AG04449 (cell line): ENCODE measurements at regions not wholly inside any gene's neighbourhood (a gene's known extent, or its start where the extent isn't known, plus 50 kb on each side); places are given as distances from the start of the nearest gene placed in this dataset.
"Not testable (repeated sequence)": the region's sequence is repeated elsewhere in the genome, so short reads cannot be mapped to it uniquely, and the experiment has no call there.

Experiments used
- CTCF ChIA-PET: fragments of 350-600 bp; formaldehyde crosslinking; extraction: SDS; loops from one replicate; lab custom pipeline; 2021; ENCODE audit warnings: antibody characterized with exemption; lab: Yijun Ruan, JAX
- POLR2A ChIA-PET: fragments of 400-600, 350-600 bp; formaldehyde crosslinking; extraction: SDS; loops from one replicate; lab custom pipeline; 2020; ENCODE audit warnings: antibody characterized with exemption, inconsistent platforms; lab: Yijun Ruan, JAX
- DNase-seq: peaks from one replicate; pipeline ENCODE4 v3.0.0-alpha.2; 2010; ENCODE audit warnings: low read depth, low spot score
- H3K4me3 ChIP-seq: 2 replicates; pipeline ENCODE4 v1.5.1; 2011; ENCODE audit warnings: low read depth, mild to moderate bottlenecking, control low read depth, low read length
- CTCF ChIP-seq: IDR thresholded peaks from one replicate; pipeline ENCODE4 v1.5.1; 2011; ENCODE audit warnings: mild to moderate bottlenecking, moderate library complexity, low read length, control low read depth, inconsistent platforms; ENCODE audit not compliant: insufficient read depth; ENCODE audit errors: missing control alignments

GRCh38 chr2:53033411-53033810 lies 734.2 kb upstream of the CHAC2 start:
- POLR2A ChIA-PET = no interaction called here
- peak; percentile 62 for DNase-seq
- CTCF ChIA-PET = interaction anchor here (1.1 kb wide), 1 partner anchor 10 kb away, joined by 3 read pairs; no protein-coding TSS in a partner anchor
- TF ChIP-seq CTCF = no peak
- H3K4me3 ChIP-seq = no peak overlapping the region

- ChIA-PET CTCF (no interaction called here), POLR2A (no interaction called here)
- no peak for DNase-seq
- no peak for TF ChIP-seq CTCF
- no peak overlapping the region for H3K4me3 ChIP-seq
These were observed 738.7 kb upstream of the CHAC2 start for GRCh38 chr2:53028746-53029423.

- CTCF ChIA-PET = no interaction called here
- DNase-seq = peak; percentile 57
- no peak for TF ChIP-seq CTCF
- POLR2A ChIA-PET = no interaction called here
- no peak overlapping the region for H3K4me3 ChIP-seq
These were observed 739.4 kb upstream of the CHAC2 start for GRCh38 chr2:53028225-53028624.

GRCh38 chr2:53022248-53022647 lies 745.4 kb upstream of the CHAC2 start:
- POLR2A ChIA-PET = interaction anchor here (1.2 kb wide), 1 partner anchor 14 kb away, joined by 4 read pairs; no protein-coding TSS in a partner anchor
- H3K4me3 ChIP-seq, CTCF ChIA-PET, DNase-seq: not testable (repeated sequence)

- no peak overlapping the region for H3K4me3 ChIP-seq
- DNase-seq = no peak
- no peak for TF ChIP-seq CTCF
- ChIA-PET CTCF (no interaction called here), POLR2A (interaction anchor here (1.2 kb wide), 1 partner anchor 14 kb away, joined by 4 read pairs; no protein-coding TSS in a partner anchor)
These were observed 745.8 kb upstream of the CHAC2 start for GRCh38 chr2:53021828-53022227.

- DNase-seq = peak; percentile 53
These were observed 746.3 kb upstream of the CHAC2 start for GRCh38 chr2:53021292-53021691.

More at GRCh38 chr2:53021292-53021691, 746.3 kb upstream of the CHAC2 start:
- ChIA-PET CTCF (no interaction called here), POLR2A (interaction anchor here (1.2 kb wide), 1 partner anchor 15 kb away, joined by 4 read pairs; no protein-coding TSS in a partner anchor)
- TF ChIP-seq CTCF = no peak
- no peak overlapping the region for H3K4me3 ChIP-seq
